H1 (cell line): ENCODE measurements at regions not wholly inside any gene's neighbourhood (a gene's known extent, or its start where the extent isn't known, plus 50 kb on each side); places are given as distances from the start of the nearest gene placed in this dataset.

Experiments
- CTCF ChIA-PET: fragments of 300-600 bp; sonication (Branson Sonifier 250); formaldehyde crosslinking; loops from one replicate; lab custom pipeline; 2021; ENCODE audit not compliant: partially characterized antibody; lab: Charles Lee
- POLR2A ChIA-PET: fragments of 300-600 bp; sonication (Branson Sonifier 250); formaldehyde crosslinking; loops from one replicate; lab custom pipeline; 2021; ENCODE audit warnings: inconsistent platforms; ENCODE audit not compliant: partially characterized antibody; lab: Charles Lee
- DNase-seq, 2 experiments: peaks; one replicate each; pipeline versions ENCODE4 v3.0.0 to v3.0.0-alpha.2; 2010 to 2022; ENCODE audit warnings: low spot score in 2 of 2, low read depth in 1 of 2, mixed read lengths in 1 of 2
- FAIRE-seq: peaks from 2 replicates; lab custom pipeline; 2011; peaks lifted over from hg19 to GRCh38; lab: Jason Lieb, UNC
- H2AFZ ChIP-seq: 2 replicates; pipeline ENCODE4 v1.8.1; 2012; ENCODE audit warnings: low read length, inconsistent platforms
- H2AK5ac ChIP-seq: 2 replicates; pipeline ENCODE4 v1.6.1; 2013; ENCODE audit warnings: low read depth, low read length
- H2BK120ac ChIP-seq: replicated peaks from 2 replicates; pipeline ENCODE3; 2013; ENCODE audit warnings: low read depth, low read length, inconsistent platforms
- H2BK12ac ChIP-seq: 2 replicates; pipeline ENCODE4 v1.6.1; 2013; ENCODE audit warnings: low read depth, low read length
- H2BK15ac ChIP-seq: 2 replicates; pipeline ENCODE4 v1.6.1; 2013; ENCODE audit warnings: low read length
- H2BK20ac ChIP-seq: 2 replicates; pipeline ENCODE4 v1.6.1; 2013; ENCODE audit warnings: low read length
- H2BK5ac ChIP-seq: 2 replicates; pipeline ENCODE4 v1.6.1; 2013; ENCODE audit warnings: low read depth, low read length
- H3K14ac ChIP-seq: 2 replicates; pipeline ENCODE4 v1.6.1; 2013; ENCODE audit warnings: inconsistent platforms; ENCODE audit not compliant: insufficient read length
- H3K18ac ChIP-seq: 2 replicates; pipeline ENCODE4 v1.6.1; 2013; ENCODE audit warnings: low read length; ENCODE audit errors: extremely low read depth
- H3K23ac ChIP-seq: 2 replicates; pipeline ENCODE4 v1.6.1; 2013; ENCODE audit warnings: inconsistent platforms; ENCODE audit not compliant: insufficient read length
- H3K23me2 ChIP-seq: 2 replicates; pipeline ENCODE4 v1.6.1; 2013; ENCODE audit warnings: low read depth, low read length
- H3K27ac ChIP-seq: 2 replicates; pipeline ENCODE4 v1.6.1; 2011; ENCODE audit warnings: low read depth, low read length, inconsistent platforms
- H3K27me3 ChIP-seq, 4 experiments: replicated peaks in 1 of 4; 1 replicate in 1 of 4; 2 replicates in 3 of 4; pipeline versions ENCODE4 v1.6.1 to v1.8.1; 2011 to 2013; ENCODE audit warnings: low read length in 3 of 4, mild to moderate bottlenecking in 3 of 4, inconsistent platforms in 2 of 4, mixed read lengths in 2 of 4, moderate library complexity in 1 of 4; ENCODE audit not compliant: control insufficient read depth in 3 of 4, insufficient read depth in 3 of 4; ENCODE audit errors: extremely low read depth in 1 of 4
- H3K36me3 ChIP-seq, 4 experiments: 2 replicates each; pipeline versions ENCODE4 v1.6.1 to v1.8.1; 2011 to 2013; ENCODE audit warnings: mild to moderate bottlenecking in 4 of 4, low read length in 3 of 4, moderate library complexity in 2 of 4, control low read depth in 1 of 4, inconsistent platforms in 1 of 4; ENCODE audit not compliant: insufficient read depth in 4 of 4, control insufficient read depth in 2 of 4
- H3K4ac ChIP-seq: replicated peaks from 2 replicates; pipeline ENCODE3; 2013; ENCODE audit warnings: low read length, low read depth, mixed read lengths, inconsistent platforms; ENCODE audit not compliant: insufficient read length
- H3K4me1 ChIP-seq, 4 experiments: replicated peaks in 1 of 4; 1 replicate in 1 of 4; 2 replicates in 3 of 4; pipeline versions ENCODE4 v1.6.1 to v1.8.1; 2011 to 2013; ENCODE audit warnings: low read length in 3 of 4, inconsistent platforms in 2 of 4, mixed read lengths in 1 of 4; ENCODE audit not compliant: insufficient read depth in 4 of 4, control insufficient read depth in 3 of 4
- H3K4me2 ChIP-seq, 2 experiments: 2 replicates each; pipeline versions ENCODE4 v1.6.1 to v1.8.1; 2011 to 2013; ENCODE audit warnings: low read depth in 2 of 2, low read length in 2 of 2, control low read depth in 1 of 2, inconsistent platforms in 1 of 2, mild to moderate bottlenecking in 1 of 2; ENCODE audit not compliant: insufficient read depth in 1 of 2
- H3K4me3 ChIP-seq, 4 experiments: fragments of 200-600, 300-600 bp in 1 of 4; sonication (generic), shearing (Covaris generic), sonication (Bioruptor Twin) in 1 of 4; 2 replicates each; pipeline versions ENCODE4 v1.5.1 to v1.8.1; 2011 to 2016; ENCODE audit warnings: low read length in 4 of 4, low read depth in 3 of 4, control low read depth in 2 of 4, inconsistent platforms in 2 of 4, mild to moderate bottlenecking in 2 of 4, mixed read lengths in 1 of 4, moderate library complexity in 1 of 4; ENCODE audit not compliant: insufficient read depth in 2 of 4; ENCODE audit errors: extremely low read depth in 1 of 4
- H3K56ac ChIP-seq: replicated peaks from 2 replicates; pipeline ENCODE3; 2013; ENCODE audit warnings: low read depth, mild to moderate bottlenecking, mixed read lengths, low read length, inconsistent platforms; ENCODE audit not compliant: insufficient read length
- H3K79me1 ChIP-seq: 2 replicates; pipeline ENCODE4 v1.6.1; 2013; ENCODE audit warnings: low read depth, low read length, control low read depth
- H3K79me2 ChIP-seq, 2 experiments: 2 replicates each; pipeline versions ENCODE4 v1.6.1 to v1.8.1; 2012 to 2013; ENCODE audit warnings: low read length in 2 of 2, mild to moderate bottlenecking in 2 of 2, inconsistent platforms in 1 of 2; ENCODE audit not compliant: insufficient read depth in 2 of 2, control insufficient read depth in 1 of 2
- H3K9ac ChIP-seq, 4 experiments: replicated peaks in 1 of 4; 1 replicate in 1 of 4; 2 replicates in 3 of 4; pipeline versions ENCODE4 v1.6.1 to v1.8.1; 2011 to 2013; ENCODE audit warnings: low read depth in 3 of 4, low read length in 3 of 4, control low read depth in 2 of 4, mild to moderate bottlenecking in 2 of 4, moderate library complexity in 2 of 4, inconsistent platforms in 1 of 4; ENCODE audit errors: extremely low read depth in 1 of 4
- H3K9me3 ChIP-seq, 2 experiments: 2 replicates each; pipeline versions ENCODE4 v1.6.1 to v1.8.1; 2012 to 2013; ENCODE audit warnings: mild to moderate bottlenecking in 2 of 2, moderate library complexity in 2 of 2, control low read depth in 1 of 2, inconsistent platforms in 1 of 2, low read depth in 1 of 2, low read length in 1 of 2, mixed read lengths in 1 of 2; ENCODE audit not compliant: insufficient read depth in 2 of 2
- H4K20me1 ChIP-seq, 2 experiments: replicated peaks in 1 of 2; 2 replicates each; pipeline versions ENCODE3 to v1.8.1; 2011 to 2013; ENCODE audit warnings: inconsistent platforms in 2 of 2, low read length in 2 of 2, mild to moderate bottlenecking in 1 of 2; ENCODE audit not compliant: insufficient read depth in 2 of 2, control insufficient read depth in 1 of 2
- H4K5ac ChIP-seq: 2 replicates; pipeline ENCODE4 v1.6.1; 2013; ENCODE audit warnings: low read length, low read depth, mixed read lengths, inconsistent platforms; ENCODE audit not compliant: insufficient read length
- H4K8ac ChIP-seq: 2 replicates; pipeline ENCODE4 v1.8.0; 2013; ENCODE audit warnings: mild to moderate bottlenecking, moderate library complexity, low read length, inconsistent platforms; ENCODE audit not compliant: insufficient read depth; ENCODE audit errors: extremely low read depth
- H4K91ac ChIP-seq: replicated peaks from 2 replicates; pipeline ENCODE3; 2013; ENCODE audit warnings: low read length, mixed read lengths, inconsistent platforms; ENCODE audit not compliant: insufficient read length
- BCL11A ChIP-seq, 2 experiments: IDR thresholded peaks; one replicate each; pipeline ENCODE4 v1.6.1; 2011; ENCODE audit warnings: low read depth in 2 of 2, low read length in 2 of 2, mild to moderate bottlenecking in 2 of 2
- CREB1 ChIP-seq: IDR thresholded peaks from 2 replicates; pipeline ENCODE4 v1.6.1; 2012; ENCODE audit warnings: inconsistent platforms
- CTBP2 ChIP-seq: IDR thresholded peaks from 2 replicates; pipeline ENCODE4 v1.7.0; 2011; ENCODE audit warnings: borderline replicate concordance, mild to moderate bottlenecking, moderate library complexity, mixed read lengths, low read length; ENCODE audit not compliant: insufficient read depth, insufficient read length
- TAF1 ChIP-seq: IDR thresholded peaks from 2 replicates; pipeline ENCODE4 v1.6.1; 2011; ENCODE audit warnings: mild to moderate bottlenecking, low read depth, low read length
- ZNF274 ChIP-seq: IDR thresholded peaks from 2 replicates; pipeline ENCODE4 v1.7.0; 2012; ENCODE audit warnings: low read length, borderline replicate concordance; ENCODE audit errors: extremely low read depth
- WGBS, 2 experiments: shearing (Covaris generic) in 1 of 2; methylation state at CpG; one replicate each; pipeline versions ENCODE4 v1.1.6 to v1.1.7; 2013 to 2015; ENCODE audit warnings: low lambda C conversion rate in 2 of 2, mixed read lengths in 2 of 2, inconsistent platforms in 1 of 2, low coverage in 1 of 2, missing lambda C conversion rate in 1 of 2; ENCODE audit not compliant: insufficient replicate concordance in 2 of 2, insufficient coverage in 1 of 2, insufficient read length in 1 of 2; ENCODE audit errors: extremely low coverage in 1 of 2, missing lambda C conversion rate in 1 of 2; 5-methylcytosine and 5-hydroxymethylcytosine counted together
- TF ChIP-seq, protein P1 (sequence below): IDR thresholded peaks from 2 replicates; pipeline ENCODE4 v1.6.1; 2011; ENCODE audit warnings: low read length, improper control_type of control experiment

DNA sequence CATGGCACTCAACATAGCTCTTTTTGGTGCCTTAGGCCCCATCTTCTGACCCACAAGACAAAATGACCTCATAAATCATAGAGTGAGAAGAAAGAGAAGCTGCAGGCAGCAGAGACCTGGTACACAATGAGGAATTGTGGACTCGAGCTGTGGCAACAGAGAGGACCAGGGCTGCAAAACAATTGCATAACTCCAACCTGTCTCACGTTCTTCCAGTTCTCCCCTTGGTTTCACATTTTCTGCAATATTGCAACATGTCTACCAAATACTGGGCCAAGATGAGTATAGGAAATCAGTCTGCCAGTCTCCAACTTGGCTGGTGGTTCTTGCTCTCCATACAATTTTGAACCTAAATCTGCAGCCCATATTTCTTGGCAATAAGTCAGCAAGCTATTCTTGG is 105.3 kb downstream of the KDR start:
- Histone ChIP-seq H4K91ac (no peak overlapping the region), H4K20me1 (no peaks in the 10 kb centered on the region), H2AFZ (no peak overlapping the region)

More for the DNA sequence above, 105.3 kb downstream of the KDR start:
- H3K27me3 ChIP-seq: no peaks in the 10 kb centered on the region
- H3K4ac ChIP-seq: no peak overlapping the region
- ChIA-PET POLR2A (interaction anchor here (0.6 to 1.7 kb wide), 2 partner anchors 34 to 354 kb away, joined by 3 to 4 read pairs; no protein-coding TSS in a partner anchor), CTCF (interaction anchor here (0.7 to 2.5 kb wide), 4 partner anchors 12 to 340 kb away, joined by 3 to 12 read pairs (median 4); no protein-coding TSS in a partner anchor)
- TF ChIP-seq CTBP2: no peak
- TF ChIP-seq BCL11A (IDR thresholded peaks at IDR 0.05; ENCODE audit: low read depth in 2 of 2, low read length in 2 of 2): no peak
- no peak for TF ChIP-seq CREB1
- no peak for TF ChIP-seq TAF1
- no peak for TF ChIP-seq ZNF274
- TF ChIP-seq, protein P1, sequence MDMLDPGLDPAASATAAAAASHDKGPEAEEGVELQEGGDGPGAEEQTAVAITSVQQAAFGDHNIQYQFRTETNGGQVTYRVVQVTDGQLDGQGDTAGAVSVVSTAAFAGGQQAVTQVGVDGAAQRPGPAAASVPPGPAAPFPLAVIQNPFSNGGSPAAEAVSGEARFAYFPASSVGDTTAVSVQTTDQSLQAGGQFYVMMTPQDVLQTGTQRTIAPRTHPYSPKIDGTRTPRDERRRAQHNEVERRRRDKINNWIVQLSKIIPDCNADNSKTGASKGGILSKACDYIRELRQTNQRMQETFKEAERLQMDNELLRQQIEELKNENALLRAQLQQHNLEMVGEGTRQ: no peak
- no peak overlapping the region for H3K27ac ChIP-seq
- no peak for FAIRE-seq
- H3K18ac ChIP-seq: no peak overlapping the region
- no peak overlapping the region for H2BK120ac ChIP-seq
- H2BK12ac ChIP-seq: no peak overlapping the region
- no peaks in the 10 kb centered on the region for H3K79me2 ChIP-seq
- DNase-seq: no peak
- WGBS, 2 experiments: 92% methylated on average over 2 of the region's 2 CpGs; no CpG with 5 or more reads in 1 of the 2 experiments
- no peaks in the 10 kb centered on the region for H3K36me3 ChIP-seq
- H3K4me3 ChIP-seq: no peak overlapping the region
- no peaks in the 10 kb centered on the region for H3K79me1 ChIP-seq
- H3K4me1 ChIP-seq: no peaks in the 10 kb centered on the region; a peak in 2 of 7 replicates
- no peak overlapping the region for H2BK15ac ChIP-seq
- H3K23ac ChIP-seq: no peak overlapping the region
- H3K4me2 ChIP-seq: no peak overlapping the region
- H3K9ac ChIP-seq: no peak overlapping the region
- H3K56ac ChIP-seq: no peak overlapping the region
- H2BK20ac ChIP-seq: no peak overlapping the region
- no peak overlapping the region for H2AK5ac ChIP-seq
- H3K14ac ChIP-seq: no peak overlapping the region
- no peaks in the 10 kb centered on the region; a peak in 1 of 4 replicates for H3K9me3 ChIP-seq
- no peak overlapping the region for H4K8ac ChIP-seq
- no peak overlapping the region for H2BK5ac ChIP-seq
- H3K23me2 ChIP-seq: no peaks in the 10 kb centered on the region
- no peak overlapping the region for H4K5ac ChIP-seq
